ENCODE measurements at regions not wholly inside any gene's neighbourhood (a gene's known extent, or its start where the extent isn't known, plus 50 kb on each side); places are given as distances from the start of the nearest gene placed in this dataset.

DNA sequence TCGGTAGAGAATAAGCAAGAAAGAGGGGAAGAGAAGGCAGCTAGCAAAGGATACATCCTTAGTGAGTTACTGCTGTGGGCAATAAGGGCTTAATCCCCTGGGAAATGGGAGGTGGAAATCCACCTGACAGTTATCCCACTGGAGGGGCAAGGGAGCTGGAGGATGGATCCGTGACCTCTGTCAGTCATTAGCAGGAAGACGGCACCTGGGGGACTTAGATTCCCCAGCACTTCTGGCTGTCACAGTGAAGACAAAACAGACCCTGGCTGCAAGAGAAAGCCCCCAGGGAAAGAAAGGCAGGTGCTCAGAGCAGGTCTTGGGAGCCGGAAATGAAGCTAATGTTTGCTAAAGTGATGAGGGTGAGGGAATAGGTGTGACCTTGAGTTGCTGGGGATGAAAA lies 70.4 kb upstream of the MRI1 start:
- no peak overlapping the region for H3K4me3 ChIP-seq
- DNase-seq = no peak
- WGBS, 5 donors = 66 to 85% (median 76%) methylated on average over 4 of the region's 4 CpGs
- intact Hi-C loops (cut with DNase I; ENCODE audit: low total_unique reads) = no loop called here
- H3K27me3 ChIP-seq (replicated peaks in 1 of 7) = peaks cover 0 to 47% (median 0%) of the 10 kb centered on the region in 7 donors
- H3K4me1 ChIP-seq = no peaks in the 10 kb centered on the region
- no peak overlapping the region for H3K27ac ChIP-seq
- peaks cover 0 to 10% (median 0%) of the 10 kb centered on the region in 8 donors for H3K9me3 ChIP-seq
- no peaks in the 10 kb centered on the region for H3K36me3 ChIP-seq
- TF ChIP-seq POLR2A (IDR thresholded peaks at IDR 0.05) (no peak), POLR2AphosphoS5 (IDR thresholded peaks at IDR 0.05) (no peak), CTCF (IDR thresholded peaks at IDR 0.05 in 8 of 11, conservative IDR thresholded peaks at IDR 0.05 in 3 of 11) (no peak)

GRCh38 chr19:13691569-13692435 lies 72.5 kb upstream of the MRI1 start:
- TF ChIP-seq CTCF (IDR thresholded peaks at IDR 0.05 in 8 of 11, conservative IDR thresholded peaks at IDR 0.05 in 3 of 11) (no peak), POLR2A (IDR thresholded peaks at IDR 0.05) (no peak), POLR2AphosphoS5 (IDR thresholded peaks at IDR 0.05) (no peak)
- H3K9me3 ChIP-seq = peaks cover 0 to 9% (median 0%) of the 10 kb centered on the region in 8 donors
- no peak overlapping the region for H3K27ac ChIP-seq
- intact Hi-C loops (cut with DNase I; ENCODE audit: low total_unique reads) = no loop called here
- H3K4me1 ChIP-seq = no peaks in the 10 kb centered on the region
- H3K27me3 ChIP-seq (replicated peaks in 1 of 7) = peaks cover 0 to 42% (median 0%) of the 10 kb centered on the region in 7 donors
- H3K36me3 ChIP-seq = no peaks in the 10 kb centered on the region
- H3K4me3 ChIP-seq = no peak overlapping the region
- 67 to 77% (median 75%) methylated on average over 8 of the region's 8 CpGs for WGBS, 5 donors
- DNase-seq = no peak

- Histone ChIP-seq H3K27me3 (replicated peaks in 1 of 7) (peaks cover 0 to 31% (median 0%) of the 10 kb centered on the region in 7 donors), H3K4me3 (no peak overlapping the region), H3K36me3 (no peaks in the 10 kb centered on the region), H3K27ac (no peak overlapping the region), H3K9me3 (peaks cover 0 to 5% (median 0%) of the 10 kb centered on the region in 8 donors), H3K4me1 (no peaks in the 10 kb centered on the region)
- TF ChIP-seq POLR2AphosphoS5 (IDR thresholded peaks at IDR 0.05) (no peak), POLR2A (IDR thresholded peaks at IDR 0.05) (no peak), CTCF (IDR thresholded peaks at IDR 0.05 in 8 of 11, conservative IDR thresholded peaks at IDR 0.05 in 3 of 11) (no peak)
- 64 to 80% (median 79%) methylated on average over 3 of the region's 3 CpGs for WGBS, 5 donors
- no peak for DNase-seq
- intact Hi-C loops (cut with DNase I; ENCODE audit: low total_unique reads) = no loop called here
Observed at GRCh38 chr19:13689085-13689484, 75.2 kb upstream of the MRI1 start.

GRCh38 chr19:13684021-13684420 lies 80.3 kb upstream of the MRI1 start:
- no peak for DNase-seq
- WGBS, 5 donors = 73 to 92% (median 76%) methylated on average over 1 of the region's 1 CpG
- H3K9me3 ChIP-seq = peaks cover 0 to 32% (median 26%) of the 10 kb centered on the region in 8 donors
- H3K27me3 ChIP-seq (replicated peaks in 1 of 7) = no peaks in the 10 kb centered on the region
- TF ChIP-seq CTCF (IDR thresholded peaks at IDR 0.05 in 8 of 11, conservative IDR thresholded peaks at IDR 0.05 in 3 of 11) = no peak
- TF ChIP-seq POLR2A (IDR thresholded peaks at IDR 0.05) = no peak
- no peak for TF ChIP-seq POLR2AphosphoS5 (IDR thresholded peaks at IDR 0.05)
- intact Hi-C loops (cut with DNase I; ENCODE audit: low total_unique reads) = no loop called here
- H3K4me1 ChIP-seq = no peaks in the 10 kb centered on the region
- H3K4me3 ChIP-seq = no peak overlapping the region
- no peak overlapping the region for H3K27ac ChIP-seq
- no peaks in the 10 kb centered on the region for H3K36me3 ChIP-seq
